ENCODE measurements at regions not wholly inside any gene's neighbourhood (a gene's known extent, or its start where the extent isn't known, plus 50 kb on each side); places are given as distances from the start of the nearest gene placed in this dataset.

DNA sequence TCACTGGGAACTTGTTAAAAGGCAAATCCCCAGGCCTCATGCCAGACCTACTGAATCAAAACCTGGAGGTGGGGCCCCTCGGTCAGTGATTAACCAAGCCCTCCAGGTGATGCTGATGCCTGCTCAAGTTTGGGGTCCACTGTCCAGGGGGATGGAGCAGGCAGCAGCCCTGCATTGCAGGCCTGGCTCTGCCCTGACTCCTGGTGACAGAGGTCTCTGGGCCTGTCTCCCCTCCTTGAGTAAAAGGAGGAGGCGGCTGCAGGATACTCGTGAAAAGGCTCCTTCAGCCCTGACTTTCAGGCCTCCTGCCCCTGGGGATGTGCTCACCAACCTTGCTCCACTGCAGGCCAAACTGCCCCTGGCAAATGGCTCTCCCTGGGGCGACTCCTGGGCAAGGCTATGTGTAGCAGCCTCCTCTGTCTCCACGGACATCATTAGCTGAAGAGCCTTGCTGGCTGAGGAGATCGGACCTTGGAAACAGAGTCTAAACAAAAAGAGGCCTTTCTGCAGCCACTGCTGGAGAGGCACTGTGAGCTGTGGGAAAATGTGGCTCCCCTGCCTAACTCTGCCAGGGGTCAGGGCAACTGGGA, 134.8 kb upstream of the ALDH1B1 start:
- Mint-ChIP-seq H3K27ac (no peak overlapping the region), H3K27me3 (ENCODE audit: low read depth) (peaks cover 19% of the 10 kb centered on the region), H3K4me3 (no peak overlapping the region), H3K4me1 (no peaks in the 10 kb centered on the region), H3K9me3 (peaks cover 7% of the 10 kb centered on the region), H3K36me3 (ENCODE audit: low read depth) (no peaks in the 10 kb centered on the region)
- TF ChIP-seq, protein P1, sequence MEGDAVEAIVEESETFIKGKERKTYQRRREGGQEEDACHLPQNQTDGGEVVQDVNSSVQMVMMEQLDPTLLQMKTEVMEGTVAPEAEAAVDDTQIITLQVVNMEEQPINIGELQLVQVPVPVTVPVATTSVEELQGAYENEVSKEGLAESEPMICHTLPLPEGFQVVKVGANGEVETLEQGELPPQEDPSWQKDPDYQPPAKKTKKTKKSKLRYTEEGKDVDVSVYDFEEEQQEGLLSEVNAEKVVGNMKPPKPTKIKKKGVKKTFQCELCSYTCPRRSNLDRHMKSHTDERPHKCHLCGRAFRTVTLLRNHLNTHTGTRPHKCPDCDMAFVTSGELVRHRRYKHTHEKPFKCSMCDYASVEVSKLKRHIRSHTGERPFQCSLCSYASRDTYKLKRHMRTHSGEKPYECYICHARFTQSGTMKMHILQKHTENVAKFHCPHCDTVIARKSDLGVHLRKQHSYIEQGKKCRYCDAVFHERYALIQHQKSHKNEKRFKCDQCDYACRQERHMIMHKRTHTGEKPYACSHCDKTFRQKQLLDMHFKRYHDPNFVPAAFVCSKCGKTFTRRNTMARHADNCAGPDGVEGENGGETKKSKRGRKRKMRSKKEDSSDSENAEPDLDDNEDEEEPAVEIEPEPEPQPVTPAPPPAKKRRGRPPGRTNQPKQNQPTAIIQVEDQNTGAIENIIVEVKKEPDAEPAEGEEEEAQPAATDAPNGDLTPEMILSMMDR (IDR thresholded peaks at IDR 0.05; ENCODE audit: unreplicated experiment in 3 of 3), result no peak

DNA sequence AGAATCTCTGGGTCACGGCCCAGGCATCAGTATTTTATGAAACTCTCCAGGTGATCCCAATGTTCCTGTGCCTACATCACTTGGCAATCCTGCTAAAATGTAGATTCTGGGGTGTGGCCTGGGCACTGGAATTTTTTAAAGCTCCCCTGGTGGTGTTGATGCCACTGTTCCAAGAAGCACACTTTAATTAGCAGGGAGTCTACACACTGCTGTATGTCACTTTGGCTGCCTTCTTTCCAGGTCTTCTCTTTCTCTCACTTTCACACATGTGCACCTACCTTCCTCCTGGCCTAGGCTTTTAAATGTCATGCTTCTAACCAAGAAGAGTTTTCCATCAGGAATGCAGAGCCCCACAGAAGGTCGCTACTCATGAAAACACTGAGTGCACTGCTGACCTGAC, 136.0 kb upstream of the ALDH1B1 start:
- H3K4me1 Mint-ChIP-seq, result no peaks in the 10 kb centered on the region
- peaks cover 16% of the 10 kb centered on the region for H3K27me3 Mint-ChIP-seq (ENCODE audit: low read depth)
- H3K4me3 Mint-ChIP-seq, result no peak overlapping the region
- H3K27ac Mint-ChIP-seq, result no peak overlapping the region
- TF ChIP-seq, protein P1 (IDR thresholded peaks at IDR 0.05; ENCODE audit: unreplicated experiment in 3 of 3), result no peak
- no peaks in the 10 kb centered on the region for H3K36me3 Mint-ChIP-seq (ENCODE audit: low read depth)
- peaks cover 7% of the 10 kb centered on the region for H3K9me3 Mint-ChIP-seq

DNA sequence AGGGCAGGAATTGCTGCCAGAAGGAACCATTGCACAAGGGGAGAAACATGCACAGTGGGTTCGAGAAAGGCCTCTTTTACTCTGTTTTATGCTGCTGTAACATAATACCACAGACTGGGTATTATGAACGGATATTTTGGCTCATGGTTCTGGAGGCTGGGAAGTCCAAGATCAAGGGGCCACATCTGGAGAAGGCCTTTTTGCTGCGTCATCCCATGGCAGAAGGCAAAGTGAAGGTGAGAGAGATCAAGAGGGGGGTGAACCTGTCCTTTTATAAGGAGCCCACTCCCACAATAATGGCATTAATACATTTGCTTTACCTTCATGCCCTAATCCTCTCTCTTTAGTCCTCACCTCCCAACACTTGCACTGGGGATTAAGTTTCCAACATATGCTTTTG, 136.9 kb upstream of the ALDH1B1 start:
- H3K36me3 Mint-ChIP-seq (ENCODE audit: low read depth), result no peaks in the 10 kb centered on the region
- peaks cover 4% of the 10 kb centered on the region for H3K4me1 Mint-ChIP-seq
- H3K9me3 Mint-ChIP-seq, result peaks cover 7% of the 10 kb centered on the region
- H3K27me3 Mint-ChIP-seq (ENCODE audit: low read depth), result peaks cover 20% of the 10 kb centered on the region
- no peak overlapping the region for H3K4me3 Mint-ChIP-seq
- TF ChIP-seq, protein P1 (IDR thresholded peaks at IDR 0.05; ENCODE audit: unreplicated experiment in 3 of 3), result no peak
- H3K27ac Mint-ChIP-seq, result no peak overlapping the region

DNA sequence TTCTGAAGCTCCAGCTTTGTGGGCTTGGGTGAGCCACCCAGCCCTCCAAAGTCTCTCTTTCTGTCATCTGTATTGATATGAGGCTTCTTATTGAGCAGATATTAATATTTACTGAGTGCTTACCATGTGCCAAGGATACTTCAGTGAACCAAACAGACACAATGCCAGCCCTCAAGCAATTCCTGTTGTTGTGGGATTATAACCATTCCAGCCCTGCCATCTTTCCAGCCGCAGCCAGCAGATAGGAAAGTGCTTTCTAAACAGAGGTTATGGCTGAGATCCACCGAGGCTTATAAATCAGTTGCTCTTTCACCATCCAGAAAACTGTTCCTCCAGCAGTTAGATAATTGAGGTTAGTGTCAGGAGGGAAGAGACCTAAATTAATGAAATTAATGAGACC, 137.7 kb upstream of the ALDH1B1 start:
- Mint-ChIP-seq H3K36me3 (ENCODE audit: low read depth) (no peaks in the 10 kb centered on the region), H3K4me1 (peaks cover 4% of the 10 kb centered on the region), H3K27ac (no peak overlapping the region), H3K4me3 (no peak overlapping the region), H3K9me3 (peaks cover 1% of the 10 kb centered on the region), H3K27me3 (ENCODE audit: low read depth) (peaks cover 17% of the 10 kb centered on the region)
- TF ChIP-seq, protein P1 (IDR thresholded peaks at IDR 0.05; ENCODE audit: unreplicated experiment in 3 of 3), result no peak

DNA sequence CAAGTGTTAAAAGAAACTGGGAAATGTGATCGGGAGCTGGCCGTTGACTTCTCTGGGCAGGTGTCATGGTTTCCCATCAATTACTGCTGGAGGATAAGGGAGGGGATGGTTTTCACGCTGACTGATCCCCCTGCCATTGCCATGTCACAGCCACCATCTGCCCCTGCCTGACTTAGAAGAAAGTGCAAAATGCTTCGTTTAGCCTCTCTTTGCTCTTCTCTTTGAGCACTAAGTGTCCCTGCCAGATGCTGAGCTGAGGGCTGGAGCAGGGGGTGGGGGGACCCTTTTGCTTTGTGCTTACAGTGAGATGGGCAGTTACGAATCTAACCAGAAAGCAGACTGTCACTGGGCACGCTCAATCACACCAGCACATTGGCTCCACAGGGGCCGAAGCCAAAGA, 138.4 kb upstream of the ALDH1B1 start:
- H3K27ac Mint-ChIP-seq, result no peak overlapping the region
- TF ChIP-seq, protein P1 (IDR thresholded peaks at IDR 0.05; ENCODE audit: unreplicated experiment in 3 of 3), result no peak
- H3K4me3 Mint-ChIP-seq, result no peak overlapping the region
- H3K9me3 Mint-ChIP-seq, result no peaks in the 10 kb centered on the region
- H3K36me3 Mint-ChIP-seq (ENCODE audit: low read depth), result no peaks in the 10 kb centered on the region
- peaks cover 21% of the 10 kb centered on the region for H3K27me3 Mint-ChIP-seq (ENCODE audit: low read depth)
- peaks cover 4% of the 10 kb centered on the region for H3K4me1 Mint-ChIP-seq

DNA sequence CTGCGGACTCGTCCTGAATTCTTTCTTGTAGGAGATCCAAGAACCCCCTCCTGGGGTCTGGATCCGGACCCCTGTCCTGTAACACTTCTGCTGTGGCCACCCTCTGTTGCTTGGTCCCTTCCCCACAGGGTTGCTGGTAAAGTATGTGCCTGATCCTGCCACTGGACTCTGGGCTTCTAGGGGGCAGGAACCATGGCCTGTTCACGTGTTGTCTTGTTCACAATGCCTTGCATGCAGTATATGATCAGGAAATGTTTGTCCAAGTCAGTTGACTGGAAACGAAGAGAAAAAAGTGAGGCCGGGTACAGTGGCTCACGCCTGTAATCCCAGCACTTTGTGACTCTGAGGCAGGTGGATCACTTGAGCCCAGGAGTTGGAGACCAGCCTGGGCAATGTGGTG, 139.3 kb upstream of the ALDH1B1 start:
- Mint-ChIP-seq H3K9me3 (no peaks in the 10 kb centered on the region), H3K27ac (no peak overlapping the region), H3K36me3 (ENCODE audit: low read depth) (no peaks in the 10 kb centered on the region), H3K4me1 (peaks cover 4% of the 10 kb centered on the region), H3K27me3 (ENCODE audit: low read depth) (peaks cover 16% of the 10 kb centered on the region), H3K4me3 (no peak overlapping the region)
- TF ChIP-seq, protein P1 (IDR thresholded peaks at IDR 0.05; ENCODE audit: unreplicated experiment in 3 of 3), result no peak

All from nephron (organoid).